ENCODE measurements at regions not wholly inside any gene's neighbourhood (a gene's known extent, or its start where the extent isn't known, plus 50 kb on each side); places are given as distances from the start of the nearest gene placed in this dataset.

- Histone ChIP-seq H3K36me3 (ENCODE audit: control insufficient read depth, insufficient read depth, low read length) (no peaks in the 10 kb centered on the region), H3K4me3 (replicated peaks; ENCODE audit: low read depth, low read length) (no peak overlapping the region), H3K27me3 (replicated peaks; ENCODE audit: control insufficient read depth, insufficient read depth, low read length) (no peaks in the 10 kb centered on the region)
- DNase-seq (ENCODE audit: extremely low read depth, insufficient read length): no peak
- TF ChIP-seq, protein P1, sequence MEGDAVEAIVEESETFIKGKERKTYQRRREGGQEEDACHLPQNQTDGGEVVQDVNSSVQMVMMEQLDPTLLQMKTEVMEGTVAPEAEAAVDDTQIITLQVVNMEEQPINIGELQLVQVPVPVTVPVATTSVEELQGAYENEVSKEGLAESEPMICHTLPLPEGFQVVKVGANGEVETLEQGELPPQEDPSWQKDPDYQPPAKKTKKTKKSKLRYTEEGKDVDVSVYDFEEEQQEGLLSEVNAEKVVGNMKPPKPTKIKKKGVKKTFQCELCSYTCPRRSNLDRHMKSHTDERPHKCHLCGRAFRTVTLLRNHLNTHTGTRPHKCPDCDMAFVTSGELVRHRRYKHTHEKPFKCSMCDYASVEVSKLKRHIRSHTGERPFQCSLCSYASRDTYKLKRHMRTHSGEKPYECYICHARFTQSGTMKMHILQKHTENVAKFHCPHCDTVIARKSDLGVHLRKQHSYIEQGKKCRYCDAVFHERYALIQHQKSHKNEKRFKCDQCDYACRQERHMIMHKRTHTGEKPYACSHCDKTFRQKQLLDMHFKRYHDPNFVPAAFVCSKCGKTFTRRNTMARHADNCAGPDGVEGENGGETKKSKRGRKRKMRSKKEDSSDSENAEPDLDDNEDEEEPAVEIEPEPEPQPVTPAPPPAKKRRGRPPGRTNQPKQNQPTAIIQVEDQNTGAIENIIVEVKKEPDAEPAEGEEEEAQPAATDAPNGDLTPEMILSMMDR (IDR thresholded peaks at IDR 0.05; ENCODE audit: insufficient read depth, low read length, poor library complexity, severe bottlenecking): no peak
These were observed 160.9 kb downstream of the VRK1 start for GRCh38 chr14:96958057-96958456.

DNA sequence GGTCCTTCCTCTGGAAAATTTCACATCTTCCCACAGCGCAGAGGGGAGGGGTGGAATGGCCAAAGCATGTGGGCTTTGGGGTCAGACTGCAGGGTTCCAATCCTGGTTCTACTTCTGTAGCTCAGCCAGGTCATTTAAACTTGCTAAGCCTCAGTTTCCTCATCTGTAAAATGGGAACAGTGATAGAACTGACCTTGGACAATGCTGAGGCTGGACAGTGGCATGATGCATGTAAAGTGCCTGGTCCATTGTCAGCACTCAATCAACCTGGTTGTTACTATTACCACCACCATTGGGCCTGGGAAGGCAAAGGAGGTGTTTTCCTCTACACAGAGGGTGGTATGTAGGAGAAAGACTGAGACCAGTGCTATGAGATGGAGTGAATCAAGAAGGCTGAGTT is 162.8 kb downstream of the VRK1 start:
- TF ChIP-seq, protein P1 (IDR thresholded peaks at IDR 0.05; ENCODE audit: insufficient read depth, low read length, poor library complexity, severe bottlenecking): no peak

GRCh38 chr14:96960598-96961116 is 163.5 kb downstream of the VRK1 start:
- TF ChIP-seq, protein P1 (IDR thresholded peaks at IDR 0.05; ENCODE audit: insufficient read depth, low read length, poor library complexity, severe bottlenecking): no peak
- Histone ChIP-seq H3K27me3 (replicated peaks; ENCODE audit: control insufficient read depth, insufficient read depth, low read length) (no peaks in the 10 kb centered on the region), H3K4me3 (replicated peaks; ENCODE audit: low read depth, low read length) (no peak overlapping the region), H3K36me3 (ENCODE audit: control insufficient read depth, insufficient read depth, low read length) (no peaks in the 10 kb centered on the region)
- no peak for DNase-seq (ENCODE audit: extremely low read depth, insufficient read length)

More for the DNA sequence above, 162.8 kb downstream of the VRK1 start:
- no peak for DNase-seq (ENCODE audit: extremely low read depth, insufficient read length)
- no peaks in the 10 kb centered on the region for H3K27me3 ChIP-seq (replicated peaks; ENCODE audit: control insufficient read depth, insufficient read depth, low read length)
- no peaks in the 10 kb centered on the region for H3K36me3 ChIP-seq (ENCODE audit: control insufficient read depth, insufficient read depth, low read length)
- no peak overlapping the region for H3K4me3 ChIP-seq (replicated peaks; ENCODE audit: low read depth, low read length)

- no peak overlapping the region for H3K4me3 ChIP-seq (replicated peaks; ENCODE audit: low read depth, low read length)
- H3K36me3 ChIP-seq (ENCODE audit: control insufficient read depth, insufficient read depth, low read length): no peaks in the 10 kb centered on the region
- H3K27me3 ChIP-seq (replicated peaks; ENCODE audit: control insufficient read depth, insufficient read depth, low read length): no peaks in the 10 kb centered on the region
- TF ChIP-seq, protein P1 (IDR thresholded peaks at IDR 0.05; ENCODE audit: insufficient read depth, low read length, poor library complexity, severe bottlenecking): no peak
- no peak for DNase-seq (ENCODE audit: extremely low read depth, insufficient read length)
These were observed 164.7 kb downstream of the VRK1 start for GRCh38 chr14:96961895-96962294.

DNA sequence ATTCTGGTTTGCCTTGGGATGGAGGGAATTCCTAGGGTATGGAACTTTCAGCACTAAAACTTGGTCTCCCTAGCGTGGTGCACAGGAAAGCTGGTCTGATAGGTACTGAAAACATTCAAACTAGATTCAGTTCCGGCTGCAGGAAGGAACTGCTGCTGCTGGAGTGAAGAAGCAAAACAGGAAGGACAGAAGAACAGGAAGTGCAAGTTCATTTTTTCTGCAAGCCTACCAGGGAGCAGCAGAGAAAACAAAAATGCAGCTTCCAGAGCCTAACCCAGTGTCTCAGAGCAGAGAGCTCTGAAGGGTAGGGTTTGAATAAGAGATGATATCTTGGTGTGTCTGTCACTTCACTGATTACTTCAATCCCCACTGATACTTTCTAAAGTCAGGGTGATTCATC is 165.2 kb downstream of the VRK1 start:
- TF ChIP-seq, protein P1 (IDR thresholded peaks at IDR 0.05; ENCODE audit: insufficient read depth, low read length, poor library complexity, severe bottlenecking): no peak
- no peak for DNase-seq (ENCODE audit: extremely low read depth, insufficient read length)
- Histone ChIP-seq H3K36me3 (ENCODE audit: control insufficient read depth, insufficient read depth, low read length) (no peaks in the 10 kb centered on the region), H3K4me3 (replicated peaks; ENCODE audit: low read depth, low read length) (no peak overlapping the region), H3K27me3 (replicated peaks; ENCODE audit: control insufficient read depth, insufficient read depth, low read length) (no peaks in the 10 kb centered on the region)

Data from GM06990 (cell line).